ENCODE measurements at regions not wholly inside any gene's neighbourhood (a gene's known extent, or its start where the extent isn't known, plus 50 kb on each side); places are given as distances from the start of the nearest gene placed in this dataset.

- Histone ChIP-seq H3K9me3 (peaks cover 0 to 5% (median 0%) of the 10 kb centered on the region in 4 donors), H3K4me3 (no peak overlapping the region), H3K27ac (no peak overlapping the region), H3K36me3 (no peaks in the 10 kb centered on the region), H3K4me1 (no peaks in the 10 kb centered on the region), H3K27me3 (no peaks in the 10 kb centered on the region)
- ATAC-seq (ENCODE audit: low FRiP score in 2 of 2) (no peak), DNase-seq (no peak)
- TF ChIP-seq POLR2AphosphoS5 (IDR thresholded peaks at IDR 0.05) (no peak), EP300 (IDR thresholded peaks at IDR 0.05) (no peak), CTCF (IDR thresholded peaks at IDR 0.05) (no peak), POLR2A (IDR thresholded peaks at IDR 0.05) (no peak)
- 84 to 89% methylated on average over 3 of the region's 3 CpGs for WGBS, 2 donors
These were observed 1373.6 kb upstream of the SPRY2 start for GRCh38 chr13:81714513-81714912.

GRCh38 chr13:81713201-81713600, 1372.3 kb upstream of the SPRY2 start:
- DNase-seq (no peak), ATAC-seq (ENCODE audit: low FRiP score in 2 of 2) (peak in 1 of 2 donors; percentile 30)
- H3K4me1 ChIP-seq: no peaks in the 10 kb centered on the region
- H3K27ac ChIP-seq: no peak overlapping the region
- no peak overlapping the region for H3K4me3 ChIP-seq
- 80 to 89% methylated on average over 2 of the region's 2 CpGs for WGBS, 2 donors
- no peaks in the 10 kb centered on the region for H3K27me3 ChIP-seq
- TF ChIP-seq EP300 (IDR thresholded peaks at IDR 0.05) (no peak), POLR2A (IDR thresholded peaks at IDR 0.05) (no peak), POLR2AphosphoS5 (IDR thresholded peaks at IDR 0.05) (no peak), CTCF (IDR thresholded peaks at IDR 0.05) (no peak)
- peaks cover 0 to 5% (median 0%) of the 10 kb centered on the region in 4 donors for H3K9me3 ChIP-seq
- no peaks in the 10 kb centered on the region for H3K36me3 ChIP-seq

- H3K4me3 ChIP-seq: no peak overlapping the region
- no peaks in the 10 kb centered on the region for H3K4me1 ChIP-seq
- TF ChIP-seq POLR2A (IDR thresholded peaks at IDR 0.05) (no peak), EP300 (IDR thresholded peaks at IDR 0.05) (no peak), POLR2AphosphoS5 (IDR thresholded peaks at IDR 0.05) (no peak), CTCF (IDR thresholded peaks at IDR 0.05) (no peak)
- 79 to 82% methylated on average over 4 of the region's 4 CpGs for WGBS, 2 donors
- no peaks in the 10 kb centered on the region for H3K36me3 ChIP-seq
- no peak overlapping the region for H3K27ac ChIP-seq
- no peak for DNase-seq
- no peaks in the 10 kb centered on the region for H3K9me3 ChIP-seq
- no peaks in the 10 kb centered on the region for H3K27me3 ChIP-seq
- ATAC-seq (ENCODE audit: low FRiP score in 2 of 2): no peak
These were observed 1356.9 kb upstream of the SPRY2 start for GRCh38 chr13:81697826-81698225.

GRCh38 chr13:81686877-81687276, 1346.0 kb upstream of the SPRY2 start:
- no peak for DNase-seq
- Histone ChIP-seq H3K4me3 (no peak overlapping the region), H3K27ac (no peak overlapping the region), H3K27me3 (no peaks in the 10 kb centered on the region), H3K36me3 (no peaks in the 10 kb centered on the region), H3K4me1 (no peaks in the 10 kb centered on the region), H3K9me3 (no peaks in the 10 kb centered on the region)
- no peak for ATAC-seq (ENCODE audit: low FRiP score in 2 of 2)
- TF ChIP-seq EP300 (IDR thresholded peaks at IDR 0.05): no peak
- no peak for TF ChIP-seq CTCF (IDR thresholded peaks at IDR 0.05)
- TF ChIP-seq POLR2AphosphoS5 (IDR thresholded peaks at IDR 0.05): no peak
- WGBS, 2 donors: 43 to 44% methylated on average over 2 of the region's 2 CpGs

GRCh38 chr13:81683521-81683920, 1342.6 kb upstream of the SPRY2 start:
- no peak overlapping the region for H3K4me3 ChIP-seq
- TF ChIP-seq EP300 (IDR thresholded peaks at IDR 0.05) (no peak), POLR2AphosphoS5 (IDR thresholded peaks at IDR 0.05) (no peak), CTCF (IDR thresholded peaks at IDR 0.05) (no peak), POLR2A (IDR thresholded peaks at IDR 0.05) (no peak)
- H3K27ac ChIP-seq: no peak overlapping the region
- DNase-seq: no peak
- no peaks in the 10 kb centered on the region for H3K36me3 ChIP-seq
- no peaks in the 10 kb centered on the region for H3K27me3 ChIP-seq
- H3K9me3 ChIP-seq: no peaks in the 10 kb centered on the region
- ATAC-seq (ENCODE audit: low FRiP score in 2 of 2): no peak
- H3K4me1 ChIP-seq: no peaks in the 10 kb centered on the region
- 75 to 80% methylated on average over 4 of the region's 4 CpGs for WGBS, 2 donors

Measured in upper lobe of left lung (tissue), 6 donors.